NCI-H526 treated with DMSO at 0.1 percent for 48 hours (cell line): ENCODE measurements at regions not wholly inside any gene's neighbourhood (a gene's known extent, or its start where the extent isn't known, plus 50 kb on each side); places are given as distances from the start of the nearest gene placed in this dataset.
"Not testable (repeated sequence)": the region's sequence is repeated elsewhere in the genome, so short reads cannot be mapped to it uniquely, and the experiment has no call there.

Experiments used
- DNase-seq: peaks from one replicate; lab custom pipeline; 2025; lab: John Stamatoyannopoulos, UW

DNA sequence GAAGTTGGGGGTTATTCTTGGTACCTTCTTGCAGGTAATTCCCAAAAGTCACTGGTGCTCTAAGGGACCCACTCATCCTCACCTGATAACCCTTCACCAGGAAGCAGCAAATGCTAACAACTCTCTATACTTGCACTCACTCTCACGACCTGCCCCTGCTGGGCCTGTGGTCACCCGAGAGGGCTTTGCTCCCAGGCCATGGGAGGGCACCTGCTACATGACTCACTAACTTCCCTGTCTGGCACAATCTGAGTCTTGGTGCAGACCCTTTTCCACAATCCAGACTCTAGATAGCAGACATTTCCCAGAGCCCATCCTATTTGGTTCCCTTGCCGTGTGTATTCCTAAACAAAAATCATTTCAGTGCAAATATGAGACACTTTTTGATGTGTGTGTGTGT lies 403.8 kb upstream of the FAT1 start:
- no peak for DNase-seq

DNA sequence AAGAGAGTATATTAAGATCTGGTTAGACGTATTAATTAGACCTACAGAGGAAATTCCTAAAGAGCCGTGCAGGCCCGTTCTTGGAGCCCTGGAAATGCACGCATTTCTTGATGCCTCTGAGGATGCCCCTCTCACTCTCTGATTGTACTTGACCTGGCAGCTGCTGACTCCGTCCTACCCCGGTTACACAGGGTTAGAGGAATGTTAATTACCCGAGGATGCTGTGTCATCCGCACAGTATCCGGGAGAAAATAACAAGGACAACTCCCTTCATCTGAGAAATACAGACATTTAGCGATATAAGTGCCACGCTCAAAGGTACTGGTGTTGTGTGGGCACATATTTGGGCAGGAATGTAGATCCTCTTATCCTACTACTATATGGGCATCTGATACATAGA lies 404.6 kb upstream of the FAT1 start:
- DNase-seq: no peak

DNA sequence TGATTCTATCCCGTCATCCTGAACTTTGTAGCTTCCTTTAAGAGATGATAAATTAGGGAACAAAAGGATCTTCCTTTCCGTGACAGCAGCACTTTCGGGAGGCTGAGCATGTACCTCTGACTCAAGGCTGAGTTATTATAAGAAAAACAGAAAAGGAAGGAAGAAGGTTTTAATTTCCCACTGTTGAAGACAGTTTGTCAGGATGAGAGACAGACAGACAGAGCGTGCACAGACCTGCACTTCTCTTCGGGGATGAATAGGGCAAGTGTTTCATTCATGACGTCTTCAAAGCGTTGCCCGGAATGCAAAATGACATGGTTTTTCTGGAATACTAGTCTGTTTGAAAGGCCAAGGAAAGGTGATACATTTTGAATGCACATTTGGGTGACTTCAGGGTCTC lies 405.3 kb upstream of the FAT1 start:
- DNase-seq: no peak

DNA sequence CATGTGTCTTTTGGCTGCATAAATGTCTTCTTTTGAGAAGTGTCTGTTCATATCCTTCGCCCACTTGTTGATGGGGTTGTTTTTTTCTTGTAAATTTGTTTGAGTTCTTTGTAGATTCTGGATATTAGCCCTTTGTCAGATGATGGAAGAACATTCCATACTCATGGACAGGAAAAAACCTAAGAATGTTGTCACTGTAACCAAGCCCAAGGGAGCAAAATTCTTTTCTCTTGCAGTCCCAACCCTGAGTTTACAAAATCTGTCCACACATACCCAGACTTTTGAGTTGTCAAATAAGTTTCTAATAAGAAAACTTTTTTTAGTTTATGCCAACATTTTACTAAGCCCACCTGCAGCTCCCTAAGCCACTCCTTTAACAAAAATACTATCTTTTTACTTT lies 408.2 kb upstream of the FAT1 start:
- DNase-seq: not testable (repeated sequence)

DNA sequence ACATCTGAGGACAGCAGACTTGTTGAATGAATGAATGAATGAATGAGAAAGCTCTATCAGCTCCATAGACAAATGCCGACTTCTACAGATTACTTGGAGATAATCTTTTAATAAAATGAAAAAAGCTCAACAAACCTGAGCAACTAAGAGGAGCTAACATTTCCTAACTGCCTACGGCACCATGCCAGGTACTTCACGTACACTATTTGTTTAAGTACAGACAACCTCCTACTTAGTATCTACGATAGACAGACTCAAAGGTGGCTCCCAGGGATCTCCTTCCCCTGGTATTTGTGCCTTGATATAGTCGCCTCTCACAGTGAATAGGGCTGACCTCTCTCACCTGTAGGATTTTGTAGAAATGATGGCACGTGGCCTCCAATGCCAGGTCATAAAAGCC lies 412.2 kb upstream of the FAT1 start:
- DNase-seq: no peak

DNA sequence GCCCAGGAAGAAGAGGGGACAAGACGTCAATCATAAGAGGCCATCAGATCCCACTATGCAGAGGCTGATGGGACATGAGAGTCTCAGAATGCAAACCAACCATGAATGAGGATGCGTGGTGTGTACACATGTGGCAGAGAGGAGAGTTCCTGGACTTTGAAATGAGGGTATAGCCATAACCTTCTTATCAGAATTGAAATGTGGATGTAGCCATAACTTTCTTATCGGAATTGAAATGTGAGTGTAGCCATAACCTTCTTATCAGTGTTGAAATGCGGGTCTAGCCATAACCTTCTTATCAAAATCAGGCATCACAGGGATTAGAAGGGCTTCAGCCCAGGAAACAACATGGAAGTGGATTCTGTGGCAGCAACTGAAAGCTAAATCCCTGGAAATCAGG lies 415.5 kb upstream of the FAT1 start:
- no peak for DNase-seq

DNA sequence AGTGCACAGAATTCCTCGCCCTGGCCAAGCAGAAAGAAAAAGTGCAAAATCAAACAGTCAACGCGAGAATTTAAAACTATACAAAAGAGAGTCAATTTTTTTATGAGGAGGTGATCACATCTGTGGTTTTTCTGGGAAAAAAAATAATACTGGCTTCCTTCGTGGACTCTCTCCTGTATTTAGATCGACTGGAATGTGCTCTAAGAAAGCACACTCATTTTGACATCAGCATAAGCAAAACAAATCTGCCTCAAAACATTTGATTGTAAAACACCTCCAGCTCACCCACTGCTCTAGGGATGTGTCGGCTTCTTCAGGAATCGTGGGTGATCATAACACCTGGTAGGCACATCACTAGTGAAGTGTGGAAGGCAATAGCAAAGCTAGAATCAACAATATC lies 417.4 kb upstream of the FAT1 start:
- no peak for DNase-seq

DNA sequence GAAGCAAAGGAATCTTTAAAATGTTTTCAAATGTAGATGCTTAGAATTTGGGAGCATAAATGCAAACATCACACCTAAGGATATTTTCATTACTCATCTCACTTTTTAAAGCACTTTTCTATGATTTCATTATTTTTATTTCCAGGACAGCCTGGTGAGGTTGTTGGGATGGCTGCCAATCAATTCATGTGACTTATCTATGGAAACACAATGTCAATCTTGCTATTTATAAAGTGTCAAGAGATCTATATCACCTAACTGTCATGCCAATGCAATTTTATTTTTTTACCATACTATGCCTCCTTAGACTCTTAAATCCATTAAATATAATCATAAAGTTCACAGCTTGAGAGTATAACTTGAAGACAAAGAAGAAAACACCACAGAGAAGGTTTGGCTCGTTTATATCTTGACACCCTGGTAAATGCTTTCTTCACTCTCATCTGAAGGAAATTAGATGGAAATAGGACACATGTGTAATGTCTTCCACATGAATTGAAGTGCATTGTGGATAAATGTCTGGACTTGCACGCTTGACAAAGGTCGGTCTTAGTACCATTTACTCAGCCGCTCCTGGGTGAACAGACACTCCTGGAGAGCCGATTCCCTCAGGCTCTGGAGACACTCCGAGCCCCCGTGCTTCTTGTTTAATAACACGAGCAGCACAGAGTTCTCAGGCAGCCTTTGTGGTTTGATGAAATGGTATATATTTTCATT lies 425.7 kb upstream of the FAT1 start:
- DNase-seq: no peak

DNA sequence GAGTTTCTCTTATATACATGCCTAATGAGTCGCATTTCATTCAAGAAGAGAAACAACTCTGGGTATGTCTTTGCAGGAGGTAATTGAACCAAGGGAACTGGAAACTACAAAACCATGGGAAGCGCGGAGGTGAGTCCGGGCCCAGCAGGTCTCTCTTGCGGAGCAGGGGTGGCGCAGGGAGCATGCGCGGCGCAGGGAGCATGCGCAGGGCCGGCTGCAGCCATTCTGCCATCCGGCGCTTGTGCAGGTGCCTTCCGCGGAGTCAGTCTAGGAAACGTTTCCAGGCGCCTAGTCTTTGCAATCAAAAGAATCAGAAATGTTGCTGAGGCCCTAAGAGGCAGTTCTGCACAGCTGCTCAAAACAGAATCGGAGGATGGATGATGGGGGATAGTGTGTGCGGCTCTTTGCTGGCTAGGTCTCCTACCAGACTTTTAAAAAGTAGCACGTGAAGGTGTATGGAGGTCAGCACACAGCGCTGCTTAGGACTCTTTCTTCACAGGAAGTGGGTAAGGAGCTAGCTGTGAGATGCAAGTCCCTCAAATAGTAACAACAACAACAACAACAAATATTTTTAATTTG lies 433.8 kb upstream of the FAT1 start:
- DNase-seq: no peak

DNA sequence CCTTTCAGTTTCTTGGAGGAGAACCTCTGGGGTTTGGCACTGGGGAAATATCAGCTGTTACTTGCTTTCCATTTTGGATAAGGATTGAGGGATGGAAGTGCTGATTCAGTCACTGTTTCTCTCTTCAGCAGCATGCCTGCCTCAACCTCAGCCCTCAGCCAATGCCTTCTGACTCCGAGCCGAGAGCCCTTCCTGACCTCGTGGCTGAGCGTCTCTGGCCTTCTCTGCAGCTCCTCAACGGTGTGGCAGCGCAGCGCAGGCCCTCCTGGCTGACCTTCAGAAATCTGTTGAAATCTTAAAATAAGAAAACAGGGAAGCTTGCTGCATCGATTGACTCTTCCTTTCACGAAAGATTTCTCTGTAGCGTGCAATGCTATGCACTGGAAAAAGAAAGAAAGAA lies 434.3 kb upstream of the FAT1 start:
- DNase-seq: no peak

DNA sequence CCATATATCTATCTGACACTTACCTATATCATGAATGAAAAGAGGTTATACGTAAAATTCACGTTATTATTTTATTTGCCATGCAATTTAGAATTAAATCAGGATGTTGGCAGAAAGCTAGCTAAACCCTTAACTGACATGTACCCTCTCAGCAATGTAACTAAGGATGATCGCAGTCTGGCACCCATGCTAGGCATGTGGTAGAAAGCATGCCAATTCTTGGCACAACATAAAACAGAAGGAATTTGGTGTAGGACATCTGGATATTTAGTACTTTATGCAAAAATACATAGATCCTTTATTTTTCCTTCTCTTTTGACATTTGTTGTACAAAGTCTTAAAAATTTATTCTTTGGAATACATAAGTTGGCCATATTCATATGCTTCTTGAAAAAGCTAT lies 436.8 kb upstream of the FAT1 start:
- no peak for DNase-seq

DNA sequence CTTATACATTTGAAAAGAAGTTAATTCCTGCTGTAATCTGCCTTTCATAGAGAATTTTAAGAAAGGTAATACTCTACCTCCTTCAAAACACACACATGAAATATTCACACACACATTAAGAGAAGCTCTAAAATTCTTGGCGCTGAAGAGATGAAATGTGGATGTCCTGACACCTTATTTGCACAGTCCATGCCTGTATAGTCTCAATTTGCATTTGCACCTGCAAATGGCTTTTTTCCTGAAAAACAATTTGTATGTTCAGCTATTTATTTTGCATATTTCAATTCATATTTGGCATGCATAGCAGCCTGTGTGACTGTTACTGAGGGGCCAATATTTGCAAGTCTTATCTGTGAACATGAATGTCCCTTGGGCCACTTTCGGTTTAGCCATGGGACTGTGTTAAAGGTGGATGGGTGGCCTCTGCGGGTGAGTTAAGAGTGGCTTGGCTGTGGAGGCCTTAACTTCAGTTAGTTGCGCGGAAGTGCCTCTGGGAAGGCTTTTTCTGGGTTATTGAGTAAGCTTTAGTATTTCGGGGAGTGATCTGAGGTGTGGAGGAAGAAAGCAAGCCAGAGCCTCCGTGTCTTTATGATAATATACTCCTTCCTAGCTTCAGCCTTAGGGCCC lies 443.3 kb upstream of the FAT1 start:
- peak; percentile 94 for DNase-seq

DNA sequence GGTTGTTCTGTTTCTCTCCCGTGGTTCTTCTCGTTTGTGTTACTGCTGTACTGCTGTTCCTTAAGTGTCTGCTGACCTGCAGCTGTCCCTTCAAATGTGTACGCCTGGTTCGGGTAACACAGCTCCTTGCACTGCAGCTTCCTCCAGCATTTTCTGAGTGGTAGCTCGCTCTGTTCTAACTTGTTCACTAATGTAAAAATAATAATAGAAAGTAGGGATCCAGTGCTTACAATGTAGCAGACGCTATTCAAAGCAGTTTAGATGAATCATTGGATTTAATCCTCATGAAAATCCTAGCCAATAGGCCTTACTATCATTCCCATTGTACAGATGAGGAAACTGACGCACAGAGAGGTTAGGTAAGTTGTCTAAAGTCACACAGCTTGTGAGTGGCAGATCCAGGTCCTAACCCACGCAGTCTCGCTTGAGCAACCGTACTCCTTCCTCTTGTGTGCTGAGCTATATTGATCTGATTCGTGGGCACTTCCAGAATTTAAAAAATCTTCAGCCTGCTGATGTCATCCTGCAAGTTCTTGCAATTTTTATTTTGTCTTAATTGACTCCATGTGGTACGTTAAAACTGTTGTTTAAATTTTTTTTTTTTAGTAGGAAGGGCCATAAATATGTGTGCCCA lies 448.2 kb upstream of the FAT1 start:
- no peak for DNase-seq

DNA sequence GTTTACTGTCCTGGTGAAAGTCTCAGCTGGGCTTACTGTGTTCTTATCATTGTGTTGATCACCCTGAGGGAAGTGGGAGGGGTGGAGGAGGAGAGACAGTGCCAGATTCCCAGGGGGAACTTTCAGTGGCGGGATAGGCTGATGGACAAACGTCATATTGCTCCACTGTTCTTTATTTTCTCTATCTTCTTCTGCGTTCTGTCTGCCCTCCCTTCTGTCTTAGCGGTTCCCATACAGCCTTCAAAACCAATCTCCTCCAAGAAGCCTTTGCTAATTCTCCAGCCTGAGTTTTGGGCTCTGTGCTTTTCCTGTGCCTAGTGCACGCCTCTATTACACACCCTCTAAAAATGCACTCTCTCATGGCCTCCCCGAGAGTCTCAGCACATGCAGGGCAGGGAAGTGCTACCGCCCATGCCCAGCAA lies 448.7 kb upstream of the FAT1 start:
- no peak for DNase-seq

DNA sequence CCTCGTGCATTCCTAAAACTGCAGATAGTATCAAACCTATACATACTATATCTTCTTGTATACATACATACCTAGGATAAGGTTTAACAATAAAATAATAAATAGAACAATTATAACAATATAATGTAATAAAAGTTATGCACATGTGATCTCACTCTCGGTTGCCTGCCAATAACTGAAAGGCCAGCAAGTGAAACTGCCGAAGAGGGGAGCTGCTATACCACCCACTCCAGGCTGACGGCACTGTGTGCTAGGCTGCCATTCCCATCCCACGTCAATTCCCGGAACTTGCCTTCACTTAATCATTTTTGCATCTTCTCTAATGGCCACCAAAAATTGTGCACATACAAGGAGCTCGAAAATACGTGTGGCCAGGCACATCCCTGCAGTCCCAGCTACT lies 451.1 kb upstream of the FAT1 start:
- DNase-seq: no peak

DNA sequence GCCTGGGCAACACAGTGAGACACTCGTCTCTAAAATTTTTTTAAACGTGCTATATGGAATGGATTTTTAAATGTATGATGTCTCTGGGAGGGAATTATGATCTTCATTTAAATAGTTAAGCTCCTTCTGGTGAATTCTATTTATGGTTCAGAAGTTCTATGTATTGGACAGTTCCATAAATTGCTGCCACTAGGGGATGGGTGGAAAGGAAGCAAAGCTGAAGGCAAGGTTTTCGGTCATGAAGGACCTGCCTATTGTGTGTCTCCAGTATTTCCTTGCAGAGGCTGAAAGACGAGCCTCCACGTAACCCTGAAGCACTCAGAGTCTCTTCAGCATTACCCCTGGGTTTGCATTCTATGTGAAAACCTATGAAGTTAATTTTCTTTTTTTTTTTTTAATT lies 451.5 kb upstream of the FAT1 start:
- DNase-seq: no peak

DNA sequence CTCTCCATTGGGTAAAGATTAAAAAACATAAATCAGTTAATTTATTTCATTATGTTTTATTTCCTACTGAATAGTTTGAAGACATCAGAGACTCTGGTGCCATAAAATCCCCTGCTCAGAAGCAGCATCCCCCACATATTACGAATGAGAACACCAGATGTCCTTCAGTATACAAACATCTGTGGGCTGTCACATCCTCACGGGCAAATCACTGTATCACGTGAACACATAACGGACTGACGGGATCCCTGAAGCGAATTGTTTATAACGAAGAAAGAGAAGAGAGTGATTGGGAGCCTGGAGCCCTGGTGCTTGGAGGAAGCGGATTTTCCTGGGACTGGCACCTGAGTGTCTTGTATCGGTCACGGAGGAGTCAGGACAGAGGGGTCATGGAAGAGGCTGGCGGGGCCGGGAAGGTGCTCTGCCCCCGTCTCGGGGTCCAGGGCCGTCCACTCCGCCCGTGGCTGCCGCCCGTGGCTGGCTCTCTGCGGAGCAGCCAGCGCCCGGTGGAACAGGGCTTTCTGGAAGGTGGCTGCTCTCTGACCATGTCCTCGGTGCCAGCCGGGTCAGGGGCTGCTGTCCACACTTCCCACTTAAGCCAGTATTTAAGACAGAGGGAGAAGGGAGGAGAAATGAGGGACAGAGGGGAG lies 452.7 kb upstream of the FAT1 start:
- no peak for DNase-seq

DNA sequence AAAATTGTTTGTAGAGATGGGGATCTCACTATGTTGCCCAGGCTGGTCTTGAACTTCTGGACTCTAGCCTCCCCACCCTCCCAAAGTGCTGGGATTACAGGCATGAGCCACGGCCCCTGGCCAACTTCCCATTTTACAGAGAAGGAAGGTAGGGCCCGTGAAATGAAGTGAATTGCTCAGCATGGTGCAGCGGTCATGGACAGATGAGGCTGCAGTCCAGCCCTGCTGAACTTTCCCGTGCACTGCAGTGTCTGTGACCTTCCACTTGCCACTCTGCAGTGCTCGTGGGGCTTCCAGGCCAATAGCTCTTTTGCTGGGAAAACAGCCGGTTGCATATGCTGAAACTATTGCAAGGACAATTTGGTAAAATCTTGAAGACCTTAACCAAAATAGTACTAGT lies 454.4 kb upstream of the FAT1 start:
- DNase-seq: no peak

DNA sequence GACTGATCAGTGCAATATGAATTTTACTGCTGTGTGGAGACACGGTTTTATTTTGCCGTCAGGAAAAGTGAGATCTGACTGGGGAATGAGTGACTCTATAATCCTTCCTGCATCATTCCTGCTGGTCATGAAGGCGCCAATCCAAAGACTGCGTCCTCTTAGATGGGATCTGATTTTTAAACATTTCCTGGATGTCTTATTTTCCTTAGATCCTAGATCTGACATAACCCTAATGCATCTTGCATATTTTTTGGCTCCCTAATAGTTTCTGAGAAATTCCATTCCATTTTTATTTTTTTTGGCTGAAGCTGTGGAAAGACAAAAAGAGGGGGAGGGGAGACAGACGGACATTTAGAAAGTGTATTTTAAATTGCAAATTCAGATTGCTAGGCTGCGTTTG lies 454.9 kb upstream of the FAT1 start:
- no peak for DNase-seq

DNA sequence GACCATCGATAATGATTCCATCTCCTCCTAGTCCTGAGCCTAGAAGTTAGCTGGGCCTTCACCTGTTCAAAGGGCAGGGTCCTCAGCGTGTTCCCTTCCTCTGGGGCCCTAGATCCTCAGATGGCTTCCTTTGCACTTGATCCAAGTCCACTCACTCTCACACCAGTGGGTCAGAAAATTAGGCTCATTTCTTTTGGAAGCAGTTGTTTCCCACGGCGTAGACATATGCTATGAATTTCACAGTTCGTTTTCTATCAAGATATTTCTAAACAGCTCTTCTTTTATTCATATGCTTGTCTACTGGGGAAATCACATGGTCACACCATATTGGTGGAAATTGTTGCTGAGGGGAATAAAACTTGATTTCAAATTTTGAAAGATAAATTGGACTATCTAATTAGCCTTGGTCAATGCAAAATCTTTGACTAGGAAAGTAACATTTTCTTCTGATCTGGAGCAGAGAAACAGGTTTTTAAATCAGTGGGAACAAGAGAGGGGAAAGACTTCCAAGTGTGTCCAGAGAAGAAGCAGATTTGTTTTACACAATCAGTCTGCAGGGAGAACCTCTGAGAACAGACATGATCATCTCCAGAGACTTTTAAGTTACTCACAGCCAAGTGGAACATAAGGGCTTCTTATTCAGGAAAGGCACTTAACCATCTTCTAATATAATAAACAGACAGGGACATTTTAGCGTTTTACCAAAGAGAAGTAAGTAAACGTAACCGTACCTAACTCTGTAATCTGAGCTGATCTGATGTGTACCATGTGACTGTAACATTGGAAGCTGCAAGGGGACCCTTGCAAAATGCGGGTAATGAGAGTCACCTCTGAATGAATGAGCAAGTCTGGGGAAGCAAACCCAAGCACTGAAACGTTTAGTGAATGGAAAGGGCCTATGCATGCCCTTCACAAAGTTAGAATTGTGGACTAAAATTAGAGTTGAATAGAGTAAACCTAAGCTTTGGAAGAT lies 455.7 kb upstream of the FAT1 start:
- DNase-seq: peak; percentile 2

DNA sequence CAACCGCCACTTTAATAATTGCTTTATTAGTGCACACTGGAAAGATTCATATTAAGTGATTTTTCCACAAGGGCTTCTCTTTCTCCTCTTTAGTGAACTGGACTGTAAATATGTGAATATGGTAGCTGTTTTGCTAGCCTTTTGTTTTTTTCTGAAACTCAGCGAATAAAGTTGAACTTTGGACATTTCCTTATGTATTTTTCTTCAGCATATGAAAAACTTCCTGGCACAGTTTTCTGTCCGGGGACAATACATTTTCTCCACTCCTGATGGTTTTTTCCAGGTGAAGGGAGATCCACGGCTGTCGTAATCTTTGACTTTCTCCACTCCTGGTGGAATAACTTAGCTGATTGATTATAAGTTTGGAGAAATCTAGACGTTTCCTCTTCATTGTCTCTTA lies 457.4 kb upstream of the FAT1 start:
- DNase-seq: no peak

DNA sequence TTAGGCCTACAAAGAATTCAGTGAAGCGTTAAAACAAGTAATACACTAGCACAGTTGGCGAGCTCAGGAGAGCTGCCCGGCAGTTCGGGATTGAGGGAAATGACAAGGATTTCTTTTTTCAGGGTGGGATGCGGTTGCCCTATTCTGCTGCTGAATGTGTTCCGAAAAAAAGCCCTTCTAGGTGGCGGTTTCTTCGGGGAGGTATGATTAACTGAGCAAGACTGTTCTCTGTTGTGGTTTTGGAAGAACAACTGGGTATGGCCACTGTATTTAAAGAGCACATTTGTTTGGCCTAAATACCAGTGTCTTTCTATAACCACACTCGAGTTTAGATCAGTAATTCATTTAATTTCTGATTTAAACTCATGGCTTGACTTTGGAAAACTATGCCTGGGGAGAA lies 459.7 kb upstream of the FAT1 start:
- no peak for DNase-seq
